ENCODE measurements at regions not wholly inside any gene's neighbourhood (a gene's known extent, or its start where the extent isn't known, plus 50 kb on each side); places are given as distances from the start of the nearest gene placed in this dataset.
"Not testable (repeated sequence)": the region's sequence is repeated elsewhere in the genome, so short reads cannot be mapped to it uniquely, and the experiment has no call there.

DNA sequence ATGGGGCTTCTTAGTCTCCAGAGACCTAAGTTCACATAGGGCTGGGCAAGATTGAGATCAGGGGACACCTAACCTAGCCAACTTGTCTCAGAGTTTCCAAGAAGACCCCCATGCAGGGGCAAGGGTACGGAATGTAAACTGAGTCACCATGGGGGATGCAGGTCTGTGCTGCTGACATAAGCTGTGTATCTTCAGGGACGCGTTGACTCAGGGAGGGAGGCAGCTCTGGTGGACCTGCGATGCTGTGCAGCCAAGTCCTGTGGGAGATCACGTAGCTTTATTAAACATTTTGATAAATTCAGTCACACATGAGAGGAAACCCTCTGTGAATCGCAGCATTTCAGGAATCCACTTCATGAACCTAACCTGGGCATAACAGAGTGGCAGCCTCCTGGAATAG is 216.0 kb downstream of the ANKRD30B start:
- no peak for DNase-seq

DNA sequence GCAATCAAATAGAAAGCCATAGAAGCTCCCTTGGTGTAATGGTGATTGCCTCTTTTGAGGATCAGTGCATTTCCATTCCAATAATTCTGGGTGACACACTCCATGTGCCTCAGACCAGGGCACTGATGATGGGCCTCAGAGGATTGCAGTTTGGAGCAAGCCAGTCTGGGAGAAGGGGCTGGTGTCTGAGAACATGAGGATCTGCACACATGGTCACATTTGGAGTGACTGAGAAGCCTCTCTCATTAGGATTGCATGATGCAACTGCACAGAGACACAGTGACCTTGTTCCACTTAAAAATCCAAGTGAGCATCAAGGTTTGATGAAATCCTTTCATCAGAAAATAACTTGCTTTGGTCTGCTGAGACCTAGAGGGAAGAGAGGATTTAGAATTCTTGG is 216.4 kb downstream of the ANKRD30B start:
- no peak for DNase-seq

DNA sequence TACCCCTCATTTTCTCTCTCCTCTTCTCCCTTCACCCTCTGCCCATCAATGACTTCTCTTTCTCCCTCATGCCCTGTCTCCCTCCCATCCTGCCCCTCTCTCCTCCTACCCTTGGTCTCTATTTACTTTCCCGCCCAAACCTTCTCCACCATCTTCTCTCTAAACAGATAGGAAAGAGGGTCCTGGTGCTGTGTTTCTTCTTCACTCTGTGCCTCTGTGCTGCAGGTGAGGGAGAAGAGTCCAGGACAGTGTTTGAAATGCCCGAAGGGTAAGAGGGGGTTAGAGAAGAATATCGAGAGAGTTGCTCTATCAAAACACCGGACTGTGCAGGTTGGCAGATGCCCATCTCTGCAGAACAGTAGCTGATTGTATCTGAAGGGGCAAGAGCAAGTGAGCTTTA is 217.0 kb downstream of the ANKRD30B start:
- not testable (repeated sequence) for DNase-seq

DNA sequence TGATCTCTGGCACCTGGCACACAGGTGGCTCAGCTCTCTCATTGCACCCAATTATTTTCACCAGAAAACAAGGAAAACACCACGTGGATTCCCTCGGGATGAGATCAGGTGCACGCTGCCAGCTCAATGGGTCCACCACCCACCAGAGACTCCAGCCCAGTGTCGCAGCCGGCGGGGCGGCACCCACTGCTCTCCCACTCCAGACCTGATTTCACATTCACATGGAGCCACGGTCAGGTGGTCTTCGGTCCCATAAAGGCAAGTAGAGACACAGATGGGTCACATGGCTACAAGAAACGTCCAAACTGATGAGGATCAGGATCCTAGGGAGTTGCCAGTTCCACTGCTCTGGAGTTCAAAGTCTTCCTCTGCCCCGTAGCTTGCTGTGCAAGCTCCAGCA is 217.6 kb downstream of the ANKRD30B start:
- DNase-seq, result no peak

DNA sequence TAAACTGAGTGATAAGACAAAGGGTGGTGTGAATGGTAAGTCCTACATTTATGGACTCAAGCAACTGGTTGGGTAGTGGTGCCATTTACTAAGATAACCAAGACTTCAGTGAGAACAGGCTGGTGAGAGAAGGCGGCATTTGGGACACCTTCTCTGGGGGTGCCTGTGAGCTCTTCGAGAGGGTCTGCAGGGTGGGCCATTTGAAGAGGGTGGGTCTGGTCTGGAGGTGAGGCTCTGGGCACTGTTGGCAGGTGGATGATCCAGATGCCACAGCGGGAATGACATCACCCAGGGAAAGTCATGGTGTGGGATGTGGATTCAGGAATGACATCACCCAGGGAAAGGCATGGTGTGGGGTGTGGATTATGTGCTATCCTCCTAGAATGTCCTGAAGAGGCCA is 219.3 kb downstream of the ANKRD30B start:
- not testable (repeated sequence) for DNase-seq

DNA sequence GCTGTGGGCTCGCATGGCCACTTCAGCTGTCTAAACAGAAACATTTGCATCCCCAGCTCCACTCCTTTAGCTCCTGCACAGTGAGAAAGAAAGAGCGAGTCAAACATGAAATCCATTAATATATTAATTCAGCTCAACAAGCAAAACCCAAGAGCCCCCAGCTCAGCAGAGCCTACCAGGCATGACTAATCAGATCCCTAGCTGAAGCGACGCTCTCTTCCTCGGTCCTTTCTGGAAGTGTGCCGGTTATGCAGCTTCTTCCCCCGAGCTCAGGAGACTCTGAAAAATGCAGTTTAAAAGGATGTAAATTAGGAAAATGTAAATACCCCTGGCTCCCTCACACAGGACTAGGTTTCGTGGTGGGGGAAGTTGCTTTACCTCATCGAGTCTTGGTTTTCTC is 221.5 kb downstream of the ANKRD30B start:
- DNase-seq, result no peak

DNA sequence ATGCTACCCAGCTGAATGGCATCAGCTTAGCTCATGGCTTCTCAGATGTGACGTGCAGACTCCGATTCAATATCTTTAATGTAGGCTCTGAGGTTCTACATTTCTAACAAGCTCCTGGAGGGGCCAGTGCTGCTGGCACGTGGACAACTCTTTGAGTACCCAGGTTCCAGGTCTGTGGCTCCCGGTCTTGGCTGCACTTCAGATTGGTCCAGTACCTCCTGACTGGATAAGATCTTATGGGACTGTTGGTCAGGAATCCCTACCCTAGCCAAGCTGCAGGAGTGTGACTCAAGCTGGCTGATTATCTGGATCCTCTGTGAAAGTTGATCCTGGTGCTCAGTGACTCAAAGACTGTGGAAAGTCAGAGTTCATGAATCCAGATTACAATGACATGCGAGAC is 222.1 kb downstream of the ANKRD30B start:
- no peak for DNase-seq

DNA sequence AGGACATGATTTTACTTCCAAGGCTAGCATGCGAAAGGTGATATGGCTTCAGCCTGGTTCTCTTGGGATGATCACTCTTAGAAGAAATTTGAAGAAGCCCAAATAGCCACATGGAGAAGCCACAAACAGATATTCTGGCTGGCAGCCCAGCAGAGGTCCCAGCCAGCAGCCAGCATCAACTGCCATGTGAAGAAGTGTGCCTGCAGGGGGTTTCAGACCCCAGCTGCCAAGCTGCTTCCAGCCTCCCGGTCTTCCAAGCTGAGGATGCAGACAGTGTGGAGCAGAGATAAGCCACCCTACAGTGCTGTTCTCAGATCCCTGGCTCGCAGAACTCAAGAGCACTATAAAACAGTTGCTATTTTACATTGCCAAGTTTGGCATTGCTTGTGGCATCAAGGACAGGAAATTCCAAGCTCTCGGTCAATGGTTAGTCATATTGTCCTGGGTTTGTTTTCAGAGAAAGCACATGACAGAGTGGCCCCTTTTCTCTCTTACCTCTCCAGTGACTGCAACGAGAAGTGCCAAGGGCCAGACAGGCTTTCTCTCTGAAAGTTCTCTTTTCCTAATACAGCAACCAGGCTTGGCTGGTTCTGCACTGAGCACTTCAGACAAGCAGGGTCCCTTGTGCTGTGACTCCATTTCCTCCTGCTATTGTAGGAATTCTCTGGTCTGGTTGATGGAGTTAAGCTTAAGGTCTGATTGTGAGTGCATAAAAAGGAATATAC is 223.7 kb downstream of the ANKRD30B start:
- no peak for DNase-seq

DNA sequence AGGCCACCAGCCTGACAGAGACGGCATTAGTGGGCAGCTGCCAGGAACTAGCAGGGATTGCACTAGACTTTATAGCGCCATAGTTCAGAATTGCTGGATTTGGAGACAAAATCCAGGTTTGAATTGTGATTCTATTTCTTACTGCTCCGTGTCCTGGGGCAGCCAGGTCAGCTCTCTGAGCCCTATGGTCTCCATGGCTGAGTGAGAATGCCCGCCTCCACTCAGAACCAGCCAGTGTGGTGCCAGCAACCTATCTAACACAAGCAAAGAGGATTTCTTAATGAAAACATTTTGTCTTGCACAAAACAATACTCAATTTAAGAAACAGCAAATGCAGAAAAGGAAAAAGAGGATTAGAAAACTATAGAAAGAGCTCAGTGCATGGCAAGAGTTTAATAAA is 225.4 kb downstream of the ANKRD30B start:
- DNase-seq, result not testable (repeated sequence)

DNA sequence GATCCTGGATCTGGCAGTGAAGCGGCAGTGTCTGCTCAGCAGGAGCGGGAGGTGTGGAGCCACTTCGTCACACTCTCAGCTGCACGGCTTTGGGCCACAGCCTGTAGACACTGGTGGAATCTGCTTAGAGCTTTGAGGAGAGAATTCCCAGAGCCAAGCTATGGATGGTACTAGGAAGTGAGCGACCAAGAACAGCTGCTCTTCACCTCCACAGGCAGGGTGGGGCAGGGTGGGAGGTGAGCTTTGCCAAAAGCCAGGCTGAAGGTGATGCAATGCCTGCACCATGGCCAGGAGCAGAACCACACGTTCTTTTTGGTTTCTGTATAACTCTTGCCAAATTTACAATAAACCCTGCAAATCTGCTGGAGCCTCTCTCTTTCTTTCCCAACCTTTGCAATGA is 226.1 kb downstream of the ANKRD30B start:
- no peak for DNase-seq

DNA sequence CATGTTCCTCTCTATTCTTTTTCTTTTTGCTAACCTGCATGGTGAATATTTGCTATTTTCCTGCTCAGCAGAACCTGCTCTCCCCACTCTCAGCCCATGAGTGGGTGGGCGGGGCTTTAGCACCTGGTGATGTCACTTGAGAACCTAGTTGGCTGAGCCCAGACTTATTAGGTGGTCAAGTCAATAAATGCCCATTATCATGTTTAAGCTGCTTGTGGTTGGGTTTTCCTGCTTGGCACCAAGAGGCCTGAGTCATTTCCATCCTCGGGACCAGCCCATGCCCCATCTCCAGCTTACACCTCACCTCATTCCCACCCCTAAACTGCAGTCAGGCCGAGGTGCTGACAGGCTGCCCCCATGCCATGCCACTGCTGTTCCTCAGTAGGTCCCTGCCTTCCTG is 226.6 kb downstream of the ANKRD30B start:
- no peak for DNase-seq

DNA sequence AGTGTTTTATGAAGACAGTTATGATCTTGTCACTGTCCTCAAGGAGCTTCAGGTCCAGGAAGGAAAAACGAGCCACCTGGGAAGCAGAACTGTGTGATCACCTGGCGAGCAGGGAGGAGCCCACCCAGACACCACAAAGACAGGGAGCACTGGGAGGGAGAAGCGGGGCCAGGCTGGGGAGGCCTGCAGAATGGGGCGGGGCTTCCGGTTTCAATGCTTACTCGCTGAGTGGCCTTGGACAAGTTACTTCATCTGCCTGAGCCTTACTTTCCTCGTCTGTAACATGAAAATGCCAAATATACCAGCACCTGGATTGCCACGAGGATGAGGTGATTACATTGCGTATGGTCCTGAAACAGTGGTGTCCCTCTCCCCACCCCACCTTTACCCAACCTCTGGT is 227.5 kb downstream of the ANKRD30B start:
- no peak for DNase-seq

DNA sequence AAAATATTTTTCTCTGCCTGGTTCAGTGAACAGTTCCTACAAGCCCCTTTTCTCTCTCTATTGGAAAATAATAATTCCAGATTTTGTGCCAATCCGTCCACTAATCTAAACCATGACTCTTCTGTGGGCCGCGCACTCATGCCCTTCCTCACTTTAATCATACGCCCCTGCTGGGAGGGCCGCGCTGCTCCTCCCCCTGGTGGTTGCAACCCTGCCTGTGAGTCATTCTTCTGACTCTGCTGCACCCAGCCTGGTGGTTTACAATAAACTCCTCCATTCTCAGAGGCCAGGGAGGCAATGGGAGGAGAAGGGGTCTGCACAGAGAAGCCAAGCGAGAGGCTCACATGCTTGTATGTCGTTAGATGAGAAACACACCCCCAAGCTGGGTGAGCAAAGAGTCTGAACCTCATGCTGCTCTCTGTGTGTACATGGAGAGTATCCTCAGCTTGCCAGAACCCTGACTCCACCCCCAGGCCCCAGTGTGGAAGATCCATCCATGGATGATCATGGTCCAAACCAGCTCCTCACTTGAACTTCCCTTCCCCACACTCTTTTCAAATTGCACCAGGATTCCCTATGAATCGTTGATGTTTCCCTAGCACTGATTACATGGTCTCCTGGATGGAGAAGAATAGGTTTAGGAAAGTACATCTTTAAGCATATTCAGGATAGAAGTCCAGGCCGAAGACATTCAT is 228.9 kb downstream of the ANKRD30B start:
- no peak for DNase-seq

DNA sequence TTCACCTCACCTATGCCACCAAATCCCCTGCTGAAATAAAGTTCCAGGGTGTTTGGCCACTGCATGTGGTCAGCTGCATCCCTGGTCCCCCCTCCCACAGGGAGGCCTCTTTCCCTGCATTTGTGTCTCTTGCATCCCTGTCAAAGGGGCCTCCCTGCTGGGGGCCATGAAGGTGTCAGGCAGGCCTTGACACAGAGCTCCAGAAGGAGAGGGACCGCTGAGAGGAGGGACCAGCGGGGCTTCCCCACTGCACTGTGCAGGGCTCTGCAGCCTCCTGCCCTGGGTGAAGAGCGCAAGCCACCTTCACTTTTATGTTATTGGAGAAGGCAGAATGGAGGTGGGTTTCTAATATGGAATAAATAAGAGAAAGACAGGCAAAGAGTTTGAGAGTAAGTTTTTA is 230.2 kb downstream of the ANKRD30B start:
- DNase-seq, result no peak

DNA sequence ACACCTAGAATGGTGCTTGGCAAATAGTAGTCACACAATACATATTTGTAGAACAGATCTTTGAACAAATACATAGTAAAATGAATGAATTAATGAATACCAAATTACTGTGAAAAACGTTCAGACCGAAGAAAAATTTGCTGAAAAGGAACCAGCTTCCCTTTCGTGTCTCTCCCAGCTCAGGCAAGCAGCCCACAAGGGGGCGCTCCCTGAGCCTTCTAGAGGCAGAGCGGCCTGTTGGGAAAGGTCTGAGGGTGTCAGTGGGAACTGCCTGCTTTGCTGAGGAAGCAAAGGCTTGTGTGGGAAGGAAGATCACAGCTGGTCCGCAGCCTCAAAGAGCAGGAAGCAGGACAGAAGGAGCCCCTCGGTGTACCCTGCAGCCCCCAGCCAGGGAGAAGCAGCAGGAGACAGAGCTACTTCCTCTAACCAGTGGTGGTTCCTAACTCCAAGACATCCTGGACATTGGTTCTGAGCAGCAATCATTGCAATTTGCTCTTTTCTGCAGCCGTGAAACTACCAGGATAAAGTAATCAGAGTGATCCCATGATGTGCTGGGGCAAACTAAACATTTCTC is 231.1 kb downstream of the ANKRD30B start:
- no peak for DNase-seq

DNA sequence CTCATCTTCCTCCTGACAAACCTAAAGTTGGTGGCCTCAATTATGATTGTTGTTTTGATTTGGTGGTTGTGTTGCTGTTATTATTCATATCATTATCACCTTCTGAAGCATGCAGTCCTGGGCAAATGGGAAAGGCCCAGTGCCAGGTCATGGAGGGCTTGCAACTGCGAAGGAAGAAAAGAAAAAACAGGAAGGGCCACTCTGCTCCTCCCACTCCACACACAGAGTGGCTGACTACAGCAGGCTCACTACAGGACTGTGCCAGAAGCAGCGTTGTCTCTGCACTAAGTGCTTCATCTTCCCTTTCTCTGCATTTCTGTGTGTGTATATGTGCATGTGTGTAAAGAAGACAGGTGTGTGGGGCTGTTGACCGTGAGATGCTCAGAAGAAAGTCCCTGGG is 231.9 kb downstream of the ANKRD30B start:
- no peak for DNase-seq

DNA sequence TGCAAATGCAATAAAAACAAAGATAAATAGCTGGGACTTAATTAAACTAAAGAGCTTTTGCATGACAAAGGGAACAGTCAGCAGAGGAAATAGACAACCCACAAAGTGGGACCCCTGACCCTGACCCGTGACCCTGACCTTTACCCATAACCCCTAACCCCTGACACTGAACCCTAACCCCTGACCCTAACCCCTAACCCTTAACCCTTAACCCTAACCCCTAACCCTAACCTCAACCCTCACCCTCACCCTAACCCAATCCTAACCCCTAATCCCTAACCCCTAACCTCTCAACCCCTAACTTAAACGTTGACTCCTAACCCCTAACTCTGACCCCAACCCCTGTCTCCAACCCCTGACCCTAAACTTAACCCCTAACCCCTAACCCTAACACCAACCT is 236.6 kb downstream of the ANKRD30B start:
- DNase-seq, result not testable (repeated sequence)

DNA sequence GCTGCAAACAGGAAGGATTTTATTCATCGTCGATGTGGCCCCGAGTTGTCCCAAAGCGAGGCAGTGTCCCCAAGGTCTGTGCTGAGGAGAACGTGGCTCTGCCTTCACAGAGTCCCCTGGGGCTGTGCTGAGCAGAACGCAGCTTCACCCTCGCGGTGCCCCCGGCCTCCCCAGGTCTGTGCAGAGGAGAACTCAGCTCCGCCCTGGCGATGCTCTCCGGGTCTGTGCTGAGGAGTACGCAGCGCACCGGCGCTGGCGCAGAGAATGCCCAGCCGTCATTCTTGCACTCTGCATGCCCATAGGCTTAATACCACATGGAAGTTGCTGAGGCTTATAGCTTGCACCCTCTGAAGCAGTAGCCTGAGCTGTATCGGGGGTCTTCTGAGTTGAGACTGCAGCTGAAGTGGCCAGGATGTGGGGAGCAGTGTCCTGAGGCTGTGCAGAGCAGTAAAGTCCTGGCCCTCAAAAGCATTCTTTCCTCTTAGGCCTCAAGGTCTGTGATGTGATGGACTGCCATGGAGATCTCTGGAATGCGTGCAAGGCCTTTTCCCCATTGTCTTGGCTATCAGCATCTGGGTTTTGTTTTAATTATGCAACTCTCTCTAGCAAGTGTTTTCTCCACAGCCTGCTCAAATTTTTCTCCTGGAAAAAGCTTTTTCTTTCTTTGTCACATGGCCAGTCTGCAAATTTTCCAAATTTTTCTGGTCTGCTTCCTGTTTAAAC is 237.5 kb downstream of the ANKRD30B start:
- DNase-seq, result not testable (repeated sequence)

DNA sequence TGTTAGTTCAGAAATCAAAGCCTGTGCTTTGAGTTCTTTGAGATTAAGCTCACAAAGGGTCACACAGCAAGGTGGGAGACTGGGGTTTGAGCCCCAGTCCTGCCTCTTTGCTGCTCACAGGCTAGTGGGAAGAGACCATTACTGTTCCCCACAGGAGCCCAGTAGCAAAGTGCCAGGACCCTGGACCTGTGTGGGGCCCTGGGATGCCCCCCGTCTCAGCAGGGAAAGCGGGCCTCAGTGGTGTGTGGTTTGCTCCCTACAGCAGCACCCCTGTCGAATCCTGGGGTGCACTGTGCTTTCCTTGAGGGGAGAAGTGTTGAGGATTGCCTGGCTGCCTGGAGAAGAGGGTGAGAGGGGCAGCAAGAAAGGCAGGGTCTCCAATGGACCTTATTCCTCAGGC is 239.4 kb downstream of the ANKRD30B start:
- not testable (repeated sequence) for DNase-seq

DNA sequence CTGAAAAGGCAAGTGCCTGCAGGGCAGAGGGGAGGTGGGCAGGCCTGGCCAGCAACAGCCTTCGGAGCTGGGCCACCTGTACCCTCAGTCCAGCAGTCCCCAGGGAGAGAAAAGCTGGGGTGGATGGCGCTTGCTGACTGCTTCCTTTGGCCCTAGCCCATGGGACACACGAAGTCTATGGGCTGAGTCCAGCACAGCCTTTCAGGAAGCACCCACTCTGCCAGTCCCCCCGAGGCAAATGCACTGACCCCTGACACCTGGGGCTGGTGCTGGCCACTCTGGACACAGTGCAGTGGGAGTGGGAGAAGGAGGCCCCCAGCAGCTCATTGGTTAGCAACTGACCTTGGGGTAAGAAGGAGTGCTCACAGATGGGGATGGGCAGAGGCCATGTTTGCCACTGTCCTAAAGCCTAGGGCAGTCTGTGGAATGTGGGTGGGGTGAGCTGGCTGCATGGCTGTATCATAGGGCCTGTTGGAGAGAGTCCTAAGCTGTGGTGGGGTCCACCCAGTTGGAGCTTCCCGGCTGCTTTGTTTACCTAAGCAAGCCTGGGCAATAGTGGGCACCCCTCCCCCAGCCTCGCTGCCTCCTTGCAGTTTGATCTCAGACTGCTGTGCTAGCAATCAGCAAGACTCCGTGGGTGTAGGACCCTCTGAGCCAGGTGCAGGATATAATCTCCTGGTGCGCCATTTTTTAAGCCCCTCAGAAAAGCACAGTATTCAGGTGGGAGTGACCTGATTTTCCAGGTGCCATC is 240.2 kb downstream of the ANKRD30B start:
- DNase-seq, result not testable (repeated sequence)

DNA sequence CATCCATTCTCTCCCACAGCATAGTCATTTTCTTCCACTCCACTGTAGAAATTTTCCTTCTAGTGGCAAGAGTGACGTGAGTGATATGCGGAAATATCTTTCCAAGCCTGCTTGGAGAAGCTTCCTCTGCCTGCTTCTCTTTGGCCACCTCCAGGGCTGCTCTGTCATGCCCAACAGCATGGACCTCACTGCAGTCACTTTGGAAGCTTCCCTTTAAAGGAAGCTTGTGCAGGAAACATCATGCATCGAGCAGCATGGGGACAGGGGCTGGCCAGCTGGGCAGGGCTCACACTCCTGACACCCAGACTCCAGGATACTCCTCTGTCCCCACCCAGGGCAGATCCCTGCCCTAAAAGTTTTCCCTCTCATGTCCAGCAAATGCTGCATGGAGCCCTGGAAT is 241.6 kb downstream of the ANKRD30B start:
- DNase-seq, result not testable (repeated sequence)

DNA sequence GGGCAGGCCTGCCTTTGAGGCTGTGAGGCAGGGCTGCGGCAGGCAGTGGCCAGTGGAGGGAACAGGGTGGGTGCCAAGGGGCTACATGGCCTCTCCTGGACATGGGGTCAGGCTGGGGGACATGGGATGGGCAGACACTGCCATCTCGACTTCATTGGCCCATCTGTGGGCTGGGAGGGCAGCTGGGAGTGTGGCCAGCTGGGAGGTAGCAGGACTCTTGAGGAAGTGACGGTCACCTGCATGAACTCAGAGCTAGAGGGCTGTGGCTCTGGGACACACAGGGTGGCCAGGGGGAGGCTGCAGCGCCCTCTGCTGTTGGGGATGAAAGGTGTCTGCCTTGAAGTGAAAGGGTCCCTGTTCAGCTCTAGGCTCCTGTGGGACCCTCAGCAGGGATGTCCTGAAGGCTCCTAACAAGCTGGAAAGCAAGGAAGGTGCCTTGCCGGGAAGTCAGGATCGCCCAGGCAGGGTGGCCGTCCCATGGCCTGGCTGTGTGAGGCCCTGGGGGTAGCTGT is 244.0 kb downstream of the ANKRD30B start:
- DNase-seq, result not testable (repeated sequence)

DNA sequence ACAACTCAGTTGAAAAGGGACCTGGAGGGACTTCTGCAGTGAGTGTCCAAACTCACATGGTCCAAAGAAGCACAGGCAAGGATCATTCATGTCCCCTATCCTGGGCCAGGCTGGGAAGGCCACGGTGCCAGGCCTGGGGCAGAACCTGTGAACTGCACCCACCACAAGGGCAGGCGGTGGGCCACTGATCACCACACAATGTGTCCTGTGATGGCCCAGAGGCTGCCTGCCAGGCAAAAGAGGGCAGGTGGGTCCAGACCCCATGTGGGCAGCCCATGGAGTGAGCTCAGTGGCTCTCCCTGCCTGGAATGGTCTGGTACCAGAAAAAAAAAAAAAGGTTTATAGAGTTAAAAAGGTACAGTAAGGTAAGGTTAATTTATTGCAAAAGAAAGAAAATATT is 244.8 kb downstream of the ANKRD30B start:
- DNase-seq, result not testable (repeated sequence)

All from islet precursor cell (in vitro differentiated cells).